OCI-LY7 (cell line): ENCODE measurements at regions not wholly inside any gene's neighbourhood (a gene's known extent, or its start where the extent isn't known, plus 50 kb on each side); places are given as distances from the start of the nearest gene placed in this dataset.

Experiments used
- BruUV-seq: library from RNA; stranded (reverse); fragments of 400-500 nt; replicated peaks from 2 replicates; lab custom pipeline; 2021; lab: Mats Ljungman, UMichigan
- CTCF ChIA-PET: fragments of 300-600 bp; sonication (Branson Sonifier 250); formaldehyde crosslinking; loops from one replicate; lab custom pipeline; 2022; ENCODE audit warnings: antibody characterized with exemption; ENCODE audit not compliant: unreplicated experiment; lab: Charles Lee
- POLR2A ChIA-PET: fragments of 300-600 bp; sonication (Branson Sonifier 250); formaldehyde crosslinking; loops from one replicate; lab custom pipeline; 2022; ENCODE audit warnings: antibody characterized with exemption; lab: Charles Lee
- DNase-seq: peaks from one replicate; pipeline ENCODE4 v3.0.0-alpha.2; 2015; ENCODE audit warnings: low spot score
- H2AFZ ChIP-seq: fragments of 200-600 bp; sonication (generic), shearing (Covaris generic); 2 replicates; pipeline ENCODE4 v1.6.1; 2014; ENCODE audit warnings: mild to moderate bottlenecking, antibody characterized with exemption, low read length, moderate library complexity
- H3K27ac ChIP-seq: fragments of 200-600 bp; sonication (generic); 2 replicates; pipeline ENCODE4 v1.5.1; 2014; ENCODE audit warnings: mixed run types, low read depth, mild to moderate bottlenecking, moderate library complexity, low read length, inconsistent platforms; ENCODE audit not compliant: poor library complexity, severe bottlenecking
- H3K36me3 ChIP-seq: fragments of 200-600 bp; sonication (generic); 2 replicates; pipeline ENCODE4 v1.6.1; 2014; ENCODE audit warnings: mild to moderate bottlenecking, antibody characterized with exemption, low read length, moderate library complexity, mixed read lengths; ENCODE audit not compliant: insufficient read depth
- H3K4me1 ChIP-seq: fragments of 200-600 bp; sonication (generic); 2 replicates; pipeline ENCODE4 v1.5.1; 2014; ENCODE audit warnings: mild to moderate bottlenecking, low read length; ENCODE audit not compliant: insufficient read depth, poor library complexity, severe bottlenecking
- H3K4me2 ChIP-seq: fragments of 200-600 bp; sonication (generic); 2 replicates; pipeline ENCODE4 v1.6.1; 2014; ENCODE audit warnings: mild to moderate bottlenecking, low read length
- H3K4me3 ChIP-seq: fragments of 200-600 bp; sonication (generic); 2 replicates; pipeline ENCODE4 v1.5.1; 2014; ENCODE audit warnings: mild to moderate bottlenecking, low read depth, low read length; ENCODE audit not compliant: poor library complexity, severe bottlenecking
- H3K79me2 ChIP-seq: fragments of 200-600 bp; sonication (generic); 2 replicates; pipeline ENCODE4 v1.6.1; 2016; ENCODE audit warnings: low read depth, mild to moderate bottlenecking, low read length, moderate library complexity, mixed read lengths; ENCODE audit not compliant: insufficient read depth
- H3K9me2 ChIP-seq: fragments of 200-600 bp; sonication (generic); 2 replicates; pipeline ENCODE4 v1.6.1; 2016; ENCODE audit warnings: mild to moderate bottlenecking, low read length, mixed read lengths; ENCODE audit not compliant: insufficient read depth
- H3K9me3 ChIP-seq: fragments of 200-600 bp; sonication (generic); 2 replicates; pipeline ENCODE4 v1.6.1; 2014; ENCODE audit warnings: mild to moderate bottlenecking, mixed run types, low read length, mixed read lengths
- H4K20me1 ChIP-seq: fragments of 200-600 bp; sonication (generic); 2 replicates; pipeline ENCODE4 v1.6.1; 2014; ENCODE audit warnings: mild to moderate bottlenecking, antibody characterized with exemption, low read length, moderate library complexity, mixed read lengths; ENCODE audit not compliant: insufficient read depth
- EZH2phosphoT487 ChIP-seq: fragments of 200-600 bp; sonication (generic); IDR thresholded peaks from 2 replicates; pipeline ENCODE4 v1.6.1; 2018; ENCODE audit warnings: low read depth, borderline replicate concordance, mild to moderate bottlenecking, mixed run types, antibody characterized with exemption, low read length, moderate library complexity, mixed read lengths
- intact Hi-C: fragments of 100-400 bp; cut with micrococcal nuclease; formaldehyde crosslinking; loops from one replicate; pipeline ENCODE4 v1.10.0; 2022; ENCODE audit not compliant: unreplicated experiment
- TF ChIP-seq, protein P1 (sequence below): fragments of 200-600 bp; sonication (generic); conservative IDR thresholded peaks from 2 replicates; pipeline ENCODE4 v1.5.1; 2014; ENCODE audit warnings: mild to moderate bottlenecking, antibody characterized with exemption, low read length, moderate library complexity, mixed read lengths

DNA sequence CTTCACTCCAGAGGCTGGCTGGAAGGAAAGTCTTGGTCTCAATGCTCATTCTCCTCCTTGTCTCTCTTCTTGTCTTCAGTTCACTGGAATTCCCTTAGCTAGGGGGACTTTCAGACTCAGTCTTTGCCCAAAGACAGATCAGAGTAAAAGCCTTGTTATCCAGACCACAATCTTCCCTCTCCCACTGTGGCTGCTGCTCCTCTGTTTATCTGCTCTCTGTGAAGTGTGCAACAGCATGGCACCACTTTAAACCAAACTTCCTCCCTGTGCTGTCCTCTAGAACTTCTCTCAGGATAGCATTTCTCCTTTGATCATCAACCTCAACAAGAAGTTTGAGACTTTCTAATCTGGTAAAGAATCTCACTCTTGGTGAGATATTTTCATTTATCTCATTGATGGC, 530.1 kb upstream of the SLIT2 start:
- Histone ChIP-seq H3K79me2 (no peaks in the 10 kb centered on the region), H2AFZ (no peak overlapping the region), H3K36me3 (no peaks in the 10 kb centered on the region), H3K27ac (no peak overlapping the region), H3K9me3 (no peaks in the 10 kb centered on the region), H4K20me1 (no peaks in the 10 kb centered on the region), H3K4me2 (no peak overlapping the region), H3K4me1 (no peaks in the 10 kb centered on the region), H3K9me2 (no peaks in the 10 kb centered on the region), H3K4me3 (no peak overlapping the region)
- CTCF ChIA-PET, result no interaction called here
- BruUV-seq, result no TSS peak
- DNase-seq, result no peak
- POLR2A ChIA-PET, result no interaction called here
- intact Hi-C loops, result no loop called here
- TF ChIP-seq, protein P1, sequence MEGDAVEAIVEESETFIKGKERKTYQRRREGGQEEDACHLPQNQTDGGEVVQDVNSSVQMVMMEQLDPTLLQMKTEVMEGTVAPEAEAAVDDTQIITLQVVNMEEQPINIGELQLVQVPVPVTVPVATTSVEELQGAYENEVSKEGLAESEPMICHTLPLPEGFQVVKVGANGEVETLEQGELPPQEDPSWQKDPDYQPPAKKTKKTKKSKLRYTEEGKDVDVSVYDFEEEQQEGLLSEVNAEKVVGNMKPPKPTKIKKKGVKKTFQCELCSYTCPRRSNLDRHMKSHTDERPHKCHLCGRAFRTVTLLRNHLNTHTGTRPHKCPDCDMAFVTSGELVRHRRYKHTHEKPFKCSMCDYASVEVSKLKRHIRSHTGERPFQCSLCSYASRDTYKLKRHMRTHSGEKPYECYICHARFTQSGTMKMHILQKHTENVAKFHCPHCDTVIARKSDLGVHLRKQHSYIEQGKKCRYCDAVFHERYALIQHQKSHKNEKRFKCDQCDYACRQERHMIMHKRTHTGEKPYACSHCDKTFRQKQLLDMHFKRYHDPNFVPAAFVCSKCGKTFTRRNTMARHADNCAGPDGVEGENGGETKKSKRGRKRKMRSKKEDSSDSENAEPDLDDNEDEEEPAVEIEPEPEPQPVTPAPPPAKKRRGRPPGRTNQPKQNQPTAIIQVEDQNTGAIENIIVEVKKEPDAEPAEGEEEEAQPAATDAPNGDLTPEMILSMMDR, result no peak

DNA sequence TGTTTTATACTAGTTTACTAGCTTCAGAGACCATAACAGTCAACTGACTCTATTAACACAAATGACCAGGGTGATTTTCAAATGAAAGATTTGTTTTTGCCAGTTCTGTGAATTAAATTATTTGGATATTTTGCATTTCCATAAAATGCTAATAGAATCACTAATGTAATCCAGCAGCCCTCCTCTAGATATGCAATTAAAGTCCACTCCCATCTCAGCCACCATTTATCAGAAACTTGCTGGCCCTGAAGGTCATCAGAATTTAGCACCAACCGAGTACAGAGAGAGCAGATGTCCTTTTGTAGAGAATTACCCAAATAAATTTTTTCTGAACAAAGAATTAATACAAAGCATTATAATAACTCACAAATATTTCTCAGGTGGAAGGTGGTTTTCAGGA, 531.1 kb upstream of the SLIT2 start:
- no peak for TF ChIP-seq EZH2phosphoT487
- TF ChIP-seq, protein P1, result no peak
- Histone ChIP-seq H3K36me3 (no peaks in the 10 kb centered on the region), H3K9me3 (no peaks in the 10 kb centered on the region), H3K4me2 (no peak overlapping the region), H2AFZ (no peak overlapping the region), H3K4me1 (no peaks in the 10 kb centered on the region), H3K4me3 (no peak overlapping the region), H3K9me2 (no peaks in the 10 kb centered on the region), H4K20me1 (no peaks in the 10 kb centered on the region), H3K27ac (no peak overlapping the region), H3K79me2 (no peaks in the 10 kb centered on the region)
- intact Hi-C loops, result no loop called here
- ChIA-PET CTCF (no interaction called here), POLR2A (no interaction called here)
- no peak for DNase-seq
- no TSS peak for BruUV-seq

DNA sequence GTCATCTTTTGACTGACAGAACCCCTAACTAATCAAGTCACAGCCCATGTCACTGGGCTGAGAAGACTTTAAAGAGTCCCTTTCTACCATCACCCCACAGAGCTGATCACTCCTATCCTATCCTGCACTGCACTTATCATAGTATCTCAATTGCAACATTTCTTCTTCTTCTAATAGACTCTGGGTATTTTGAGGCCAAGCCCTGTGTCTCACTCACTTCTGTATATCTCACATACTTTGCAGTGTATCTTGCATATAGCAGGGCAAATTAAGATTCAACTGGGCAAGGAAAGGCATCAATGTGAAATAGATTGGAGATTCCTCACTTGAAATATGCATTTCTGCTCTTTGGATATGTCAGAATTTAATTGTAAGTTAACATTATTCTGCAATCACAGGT, 531.5 kb upstream of the SLIT2 start:
- POLR2A ChIA-PET, result no interaction called here
- DNase-seq, result no peak
- Histone ChIP-seq H3K4me1 (no peaks in the 10 kb centered on the region), H3K9me2 (no peaks in the 10 kb centered on the region), H3K4me3 (no peak overlapping the region), H2AFZ (no peak overlapping the region), H3K36me3 (no peaks in the 10 kb centered on the region), H3K79me2 (no peaks in the 10 kb centered on the region), H3K27ac (no peak overlapping the region), H3K9me3 (no peaks in the 10 kb centered on the region), H3K4me2 (no peak overlapping the region), H4K20me1 (no peaks in the 10 kb centered on the region)
- intact Hi-C loops, result no loop called here
- TF ChIP-seq, protein P1, result no peak
- no peak for TF ChIP-seq EZH2phosphoT487
- BruUV-seq, result no TSS peak
- CTCF ChIA-PET, result no interaction called here
